ENCODE measurements at regions not wholly inside any gene's neighbourhood (a gene's known extent, or its start where the extent isn't known, plus 50 kb on each side); places are given as distances from the start of the nearest gene placed in this dataset.

GRCh38 chr2:555164-555922 is 121.9 kb downstream of the TMEM18 start:
- Histone ChIP-seq H3K4me1 (replicated peaks in 1 of 4; ENCODE audit: control insufficient read depth in 3 of 4, insufficient read depth in 4 of 4, low read length in 3 of 4) (no peaks in the 10 kb centered on the region; a peak in 1 of 7 replicates), H3K23ac (ENCODE audit: insufficient read length) (no peak overlapping the region), H2BK20ac (ENCODE audit: low read length) (no peak overlapping the region), H4K91ac (replicated peaks; ENCODE audit: insufficient read length, low read length) (no peak overlapping the region), H4K8ac (ENCODE audit: extremely low read depth, insufficient read depth, low read length) (peak overlapping the region; percentile 62; the same call in 1 of the 2 replicates), H2BK5ac (ENCODE audit: low read depth, low read length) (no peak overlapping the region), H4K5ac (ENCODE audit: insufficient read length, low read depth, low read length) (no peak overlapping the region), H2BK12ac (ENCODE audit: low read depth, low read length) (no peak overlapping the region), H3K56ac (replicated peaks; ENCODE audit: insufficient read length, low read depth, low read length) (no peak overlapping the region), H3K27ac (ENCODE audit: low read depth, low read length) (no peak overlapping the region), H3K4ac (replicated peaks; ENCODE audit: insufficient read length, low read depth, low read length) (no peak overlapping the region), H3K79me1 (ENCODE audit: low read depth, low read length) (no peaks in the 10 kb centered on the region), H3K9ac (replicated peaks in 1 of 4; ENCODE audit: extremely low read depth in 1 of 4, low read depth in 3 of 4, low read length in 3 of 4) (no peak overlapping the region), H4K20me1 (replicated peaks in 1 of 2; ENCODE audit: control insufficient read depth in 1 of 2, insufficient read depth in 2 of 2, low read length in 2 of 2) (no peaks in the 10 kb centered on the region), H3K79me2 (ENCODE audit: control insufficient read depth in 1 of 2, insufficient read depth in 2 of 2, low read length in 2 of 2) (no peaks in the 10 kb centered on the region), H3K14ac (ENCODE audit: insufficient read length) (no peak overlapping the region), H3K36me3 (ENCODE audit: control insufficient read depth in 2 of 4, insufficient read depth in 4 of 4, low read length in 3 of 4) (no peaks in the 10 kb centered on the region), H2BK15ac (ENCODE audit: low read length) (no peak overlapping the region), H2AK5ac (ENCODE audit: low read depth, low read length) (no peak overlapping the region), H3K4me2 (ENCODE audit: insufficient read depth in 1 of 2, low read depth in 2 of 2, low read length in 2 of 2) (no peak overlapping the region), H3K9me3 (ENCODE audit: insufficient read depth in 2 of 2, low read depth in 1 of 2, low read length in 1 of 2) (no peaks in the 10 kb centered on the region), H3K23me2 (ENCODE audit: low read depth, low read length) (no peaks in the 10 kb centered on the region), H2BK120ac (replicated peaks; ENCODE audit: low read depth, low read length) (no peak overlapping the region), H3K27me3 (replicated peaks in 1 of 4; ENCODE audit: control insufficient read depth in 3 of 4, extremely low read depth in 1 of 4, insufficient read depth in 3 of 4, low read length in 3 of 4) (no peaks in the 10 kb centered on the region; a peak in 2 of 7 replicates), H3K4me3 (ENCODE audit: extremely low read depth in 1 of 4, insufficient read depth in 2 of 4, low read depth in 3 of 4, low read length in 4 of 4) (no peak overlapping the region), H2AFZ (ENCODE audit: low read length) (no peak overlapping the region), H3K18ac (ENCODE audit: extremely low read depth, low read length) (no peak overlapping the region)
- CTCF ChIA-PET (ENCODE audit: partially characterized antibody) = no interaction called here
- TF ChIP-seq RNF2 (IDR thresholded peaks at IDR 0.05; ENCODE audit: borderline replicate concordance, low read depth, low read length, missing control alignments, poor library complexity, severe bottlenecking) (no peak), MAFK (IDR thresholded peaks at IDR 0.05; ENCODE audit: low read depth, low read length) (no peak), JUND (IDR thresholded peaks at IDR 0.05; ENCODE audit: low read length) (no peak), POLR2AphosphoS5 (IDR thresholded peaks at IDR 0.05; ENCODE audit: low read depth, low read length) (no peak), TAF7 (optimal IDR thresholded peaks at IDR 0.05; ENCODE audit: borderline replicate concordance, low read depth, low read length) (no peak), POU5F1 (IDR thresholded peaks at IDR 0.05; ENCODE audit: low read depth, low read length) (no peak), EP300 (IDR thresholded peaks at IDR 0.05; ENCODE audit: borderline replicate concordance in 1 of 2, low read depth in 2 of 2, low read length in 2 of 2) (no peak)
- no peak for DNase-seq (ENCODE audit: low read depth in 1 of 2, low spot score in 2 of 2)
- POLR2A ChIA-PET (ENCODE audit: partially characterized antibody) = no interaction called here
- 88% methylated on average over 12 of the region's 12 CpGs; no CpG with 5 or more reads in 1 of the 2 experiments for WGBS, 2 experiments (ENCODE audit: extremely low coverage in 1 of 2, insufficient coverage in 1 of 2, insufficient read length in 1 of 2, insufficient replicate concordance in 2 of 2, low coverage in 1 of 2, low lambda C conversion rate in 2 of 2, missing lambda C conversion rate in 1 of 2)
- no peak for FAIRE-seq
